ENCODE measurements at regions not wholly inside any gene's neighbourhood (a gene's known extent, or its start where the extent isn't known, plus 50 kb on each side); places are given as distances from the start of the nearest gene placed in this dataset.

DNA sequence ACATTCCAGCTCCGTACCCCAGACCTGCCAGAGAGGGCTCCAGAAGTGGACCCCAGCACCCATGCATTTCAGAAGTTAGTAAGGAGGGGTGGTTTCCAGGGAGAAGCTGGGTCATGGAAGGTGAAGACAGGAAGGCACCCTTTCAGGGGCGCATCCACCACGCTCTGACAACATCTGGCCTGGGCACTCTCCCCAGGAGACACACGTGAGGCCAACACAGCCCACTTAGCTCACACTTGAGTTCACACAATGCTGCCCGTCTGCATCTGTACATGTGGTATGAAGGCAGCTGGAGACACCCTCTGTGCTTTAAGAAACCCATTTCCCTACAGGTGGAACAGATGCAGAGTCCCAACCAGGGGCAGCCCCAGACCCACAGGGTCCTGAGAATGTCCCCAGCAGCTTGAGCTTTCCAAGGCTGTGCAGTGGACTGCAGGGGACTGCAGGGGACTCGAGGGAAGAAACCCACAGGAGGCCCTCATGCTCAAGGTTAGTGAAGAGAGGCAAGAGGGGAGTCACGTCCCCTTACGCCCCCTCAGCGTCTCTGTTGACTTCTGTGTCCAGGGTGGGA lies 326.8 kb upstream of the IRX1 start:
- DNase-seq: no peak

GRCh38 chr5:3266861-3267260 lies 328.8 kb upstream of the IRX1 start:
- no peak for DNase-seq

DNA sequence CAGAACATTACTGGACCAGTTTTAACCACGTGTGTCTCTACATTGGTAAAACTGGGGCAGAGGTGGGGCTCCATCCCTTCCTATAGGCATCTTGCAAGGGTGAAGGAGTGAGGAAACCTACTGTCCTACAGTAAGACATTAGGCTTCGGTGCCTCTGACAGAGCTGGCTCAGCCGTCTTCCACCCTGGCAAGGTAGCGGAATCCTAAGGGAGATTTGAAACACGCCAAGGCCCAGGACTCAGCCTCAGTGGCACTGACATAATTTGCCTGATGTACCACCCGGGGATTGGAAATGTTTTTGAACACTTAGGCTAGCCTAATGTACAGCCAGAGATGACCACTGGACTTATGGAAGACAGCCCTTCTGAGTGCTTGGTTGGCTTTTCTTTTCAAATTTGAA lies 329.7 kb upstream of the IRX1 start:
- no peak for DNase-seq

DNA sequence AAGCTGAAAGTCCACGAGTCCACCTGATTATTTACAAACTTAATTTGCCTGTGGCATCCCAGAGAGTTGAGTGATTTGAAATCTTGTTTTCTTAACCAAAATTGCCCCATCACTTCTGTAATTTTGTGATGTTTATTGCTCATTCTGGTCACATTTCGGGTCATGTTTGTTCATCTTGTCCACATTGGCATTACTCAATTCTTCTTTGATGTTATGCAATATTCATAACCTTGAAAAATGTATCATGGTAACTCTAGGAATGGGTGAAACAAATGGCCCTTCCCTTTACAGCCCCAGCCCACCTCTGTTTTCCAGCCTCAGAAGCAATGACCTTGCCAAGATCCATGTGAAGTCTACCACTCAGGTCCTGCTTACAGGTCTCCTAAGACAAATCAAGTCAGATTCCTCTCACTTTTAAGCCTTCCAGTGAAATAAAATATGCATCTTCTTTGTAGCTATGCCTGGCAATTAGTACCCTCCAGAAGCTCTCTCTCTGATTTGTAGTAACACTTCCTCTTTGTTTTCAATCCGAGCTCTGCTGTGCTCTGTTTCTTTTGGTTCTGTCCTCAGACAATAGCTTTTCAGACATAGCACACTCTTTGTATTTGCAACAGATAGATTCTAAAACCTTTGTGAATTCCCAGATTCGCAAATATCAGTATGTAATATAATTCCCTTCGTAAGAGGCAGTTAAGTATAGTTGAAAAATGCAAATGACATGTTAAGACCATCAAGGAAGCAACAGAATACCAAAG lies 330.3 kb upstream of the IRX1 start:
- no peak for DNase-seq

- DNase-seq: no peak
These were observed 333.2 kb upstream of the IRX1 start for GRCh38 chr5:3262451-3262850.

- no peak for DNase-seq
These were observed 334.6 kb upstream of the IRX1 start for GRCh38 chr5:3261081-3261480.

GRCh38 chr5:3258050-3258449 lies 337.6 kb upstream of the IRX1 start:
- DNase-seq: no peak

GRCh38 chr5:3252235-3252634 lies 343.4 kb upstream of the IRX1 start:
- DNase-seq: no peak

- DNase-seq: no peak
These were observed 343.8 kb upstream of the IRX1 start for GRCh38 chr5:3251784-3252183.

DNA sequence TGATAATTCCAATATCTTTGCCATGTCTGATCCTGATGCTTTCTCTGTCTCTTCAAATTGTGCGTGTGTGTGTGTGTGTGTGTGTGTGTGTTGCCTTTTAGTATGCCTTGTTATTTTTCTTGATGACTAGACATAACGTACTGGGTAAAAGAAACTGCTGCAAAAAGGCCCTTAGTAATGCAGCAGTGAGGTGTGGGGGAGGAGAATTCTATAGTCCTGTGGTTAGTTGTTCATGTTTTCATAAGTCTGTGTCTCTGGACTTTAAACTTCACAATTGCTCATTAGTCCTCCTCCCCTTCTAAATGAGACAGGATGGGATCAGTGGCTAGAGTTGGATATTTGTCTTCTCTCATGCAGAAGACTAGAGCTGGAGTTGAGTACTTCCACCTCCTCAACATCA lies 346.2 kb upstream of the IRX1 start:
- DNase-seq: no peak

GRCh38 chr5:3237276-3237868 lies 358.3 kb upstream of the IRX1 start:
- no peak for DNase-seq

DNA sequence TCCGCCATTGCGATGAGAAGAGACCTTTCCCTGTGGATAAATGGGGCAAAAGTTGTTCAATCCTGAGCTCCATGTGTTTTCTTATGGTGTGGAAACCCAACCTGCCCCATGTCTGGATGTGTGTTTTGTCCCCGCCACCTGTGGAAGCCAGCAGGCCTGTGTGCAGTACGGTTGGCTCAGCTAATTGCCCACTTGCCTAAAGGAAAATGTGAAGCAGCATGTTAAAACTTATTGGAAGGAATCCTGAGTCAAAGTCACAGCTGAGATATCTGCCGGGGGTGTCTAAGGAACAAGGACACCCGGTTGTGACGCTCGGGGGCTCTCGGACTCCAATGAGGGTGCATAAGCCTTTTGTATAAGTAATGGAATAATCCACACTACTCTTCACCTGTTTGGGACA lies 361.1 kb upstream of the IRX1 start:
- DNase-seq: no peak

- no peak for DNase-seq
These were observed 364.7 kb upstream of the IRX1 start for GRCh38 chr5:3230941-3231340.

DNA sequence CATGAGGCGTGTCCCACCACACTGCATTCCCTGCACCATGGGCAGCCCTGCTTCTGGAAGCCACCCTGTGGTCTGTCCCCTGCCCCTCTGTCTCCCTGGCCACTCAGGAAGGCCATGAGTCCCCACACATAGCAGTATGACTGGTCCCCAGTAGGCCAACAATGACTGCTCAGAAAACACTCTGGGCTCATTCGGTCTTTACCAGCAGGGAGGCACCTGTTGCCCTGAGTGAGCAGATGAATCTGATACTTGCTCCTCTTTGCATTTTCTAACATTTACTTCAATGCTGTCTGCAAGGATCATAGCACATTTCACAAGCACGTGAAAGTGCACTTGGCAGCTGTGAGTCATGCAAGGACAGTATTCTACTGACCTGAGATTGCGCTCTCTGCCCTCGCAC lies 365.4 kb upstream of the IRX1 start:
- no peak for DNase-seq

- DNase-seq: peak; percentile 61
These were observed 369.3 kb upstream of the IRX1 start for GRCh38 chr5:3226196-3226920.

DNA sequence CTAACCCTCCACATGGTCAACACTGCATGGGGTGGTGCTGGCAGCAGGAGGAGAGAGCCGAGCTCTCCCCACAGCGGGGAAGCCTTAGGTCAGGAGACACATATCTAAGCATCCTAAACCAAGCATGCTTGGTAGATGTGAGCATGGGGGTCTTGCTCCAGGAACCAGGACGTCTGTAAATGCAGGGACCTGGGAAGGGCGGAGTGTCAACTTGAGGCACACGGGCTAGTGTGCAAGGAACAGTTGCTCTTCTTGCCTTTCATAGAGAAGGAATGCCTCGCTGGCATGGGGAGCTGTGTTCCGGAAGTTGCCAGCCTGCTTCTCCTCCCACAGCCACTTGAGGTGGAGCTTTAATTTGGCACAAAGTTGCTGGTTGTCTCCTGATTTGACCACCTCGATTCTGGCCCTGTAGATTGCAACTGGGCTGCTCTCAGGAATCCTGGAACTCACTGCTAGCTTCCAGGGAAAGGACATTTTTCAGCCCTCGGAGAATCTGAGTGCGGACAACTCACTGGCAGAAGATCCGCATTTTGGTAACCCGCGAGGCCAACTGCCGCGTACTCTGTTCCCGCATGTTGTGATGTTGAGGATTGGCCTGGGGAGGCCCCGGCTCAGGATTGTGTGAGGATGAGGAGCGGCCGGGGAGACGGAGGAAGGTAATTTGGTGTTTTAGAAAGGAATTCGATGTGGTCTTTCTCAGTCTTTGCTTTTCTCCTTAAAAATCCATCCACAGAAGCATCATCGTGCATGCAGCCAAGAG lies 370.3 kb upstream of the IRX1 start:
- no peak for DNase-seq

GRCh38 chr5:3222924-3223323 lies 372.7 kb upstream of the IRX1 start:
- no peak for DNase-seq

- DNase-seq: no peak
These were observed 374.2 kb upstream of the IRX1 start for GRCh38 chr5:3221432-3221831.

DNA sequence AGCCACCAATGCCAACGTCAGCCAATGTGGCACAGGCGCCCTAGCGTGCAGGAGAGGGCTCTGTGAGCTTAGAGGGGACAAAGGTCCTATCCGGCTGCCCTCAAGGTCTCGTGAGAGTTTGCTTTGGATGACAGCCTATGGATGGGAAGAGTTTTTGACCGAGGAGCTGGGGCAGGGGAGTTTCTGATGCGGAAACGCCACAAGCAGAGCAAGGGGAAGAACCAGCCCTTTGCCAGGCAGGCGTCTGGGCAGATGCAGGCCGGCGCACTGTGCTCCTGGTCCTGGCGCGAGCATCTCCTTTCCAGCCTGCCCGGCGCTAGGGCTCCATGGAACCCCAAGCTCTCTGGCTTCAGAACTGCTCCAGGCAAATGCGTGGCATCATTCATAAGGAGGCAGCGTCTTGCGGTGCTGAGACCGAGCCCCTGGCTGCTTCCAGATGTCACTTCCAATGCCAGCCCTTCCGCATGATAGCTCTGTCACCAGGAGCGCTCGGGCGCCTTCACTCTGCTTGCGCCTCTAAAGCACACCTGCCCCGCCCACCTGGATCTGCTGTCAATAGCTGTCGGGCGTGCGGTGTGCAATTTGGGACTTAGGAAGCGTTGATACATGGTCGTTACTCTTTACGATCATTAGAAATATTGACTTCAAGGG lies 374.9 kb upstream of the IRX1 start:
- no peak for DNase-seq

DNA sequence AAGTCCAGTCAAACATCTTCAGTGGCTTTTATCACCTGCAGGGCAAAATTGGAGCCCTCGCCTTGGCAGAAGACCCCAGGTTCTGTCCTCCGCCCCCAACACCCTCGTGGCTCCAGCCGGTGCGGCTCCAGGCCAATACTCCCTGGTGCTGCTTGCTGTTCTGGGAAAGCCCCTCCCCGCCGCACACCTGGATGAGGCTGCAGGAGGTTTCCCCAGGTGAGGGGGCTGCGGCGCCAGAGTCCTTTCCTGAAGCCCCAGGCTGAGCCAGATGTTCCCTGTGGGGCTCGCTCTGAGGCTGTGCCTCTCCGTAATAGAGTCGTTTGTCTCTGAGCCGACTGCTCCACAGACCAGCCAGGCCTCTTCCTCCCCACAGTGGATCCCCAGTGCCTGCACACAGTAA lies 375.4 kb upstream of the IRX1 start:
- DNase-seq: no peak

- no peak for DNase-seq
These were observed 376.5 kb upstream of the IRX1 start for GRCh38 chr5:3218916-3219650.

Data from NCI-H1105 (cell line).